HEK293 (cell line): ENCODE measurements at regions not wholly inside any gene's neighbourhood (a gene's known extent, or its start where the extent isn't known, plus 50 kb on each side); places are given as distances from the start of the nearest gene placed in this dataset.

Source experiments
- CTCF ChIA-PET: fragments of 350-600 bp; formaldehyde crosslinking; extraction: SDS; loops from one replicate; lab custom pipeline; 2021; ENCODE audit warnings: antibody characterized with exemption; lab: Yijun Ruan, JAX
- POLR2A ChIA-PET: fragments of 300-600 bp; formaldehyde crosslinking; extraction: SDS; loops from one replicate; lab custom pipeline; 2020; ENCODE audit warnings: antibody characterized with exemption, inconsistent platforms; lab: Yijun Ruan, JAX
- H3K27ac ChIP-seq: fragments of 200-500 bp; sonication (Bioruptor generic); 2 replicates; pipeline ENCODE4 v1.5.1; 2014; ENCODE audit warnings: low read depth, low read length, control low read depth, inconsistent platforms; ENCODE audit errors: extremely low read depth
- H3K36me3 ChIP-seq, 2 experiments: fragments of 200-500 bp in 1 of 2; sonication (Bioruptor generic) in 1 of 2; 1 replicate in 1 of 2; 2 replicates in 1 of 2; pipeline ENCODE4 v1.5.1; 2014 to 2017; ENCODE audit warnings: inconsistent platforms in 2 of 2, low read length in 2 of 2; ENCODE audit not compliant: control insufficient read depth in 2 of 2, insufficient read depth in 1 of 2
- H3K4me1 ChIP-seq: fragments of 200-500 bp; sonication (Bioruptor generic); 2 replicates; pipeline ENCODE4 v1.5.1; 2014; ENCODE audit warnings: mild to moderate bottlenecking, low read length, inconsistent platforms; ENCODE audit not compliant: control insufficient read depth, insufficient read depth
- H3K4me3 ChIP-seq: 2 replicates; pipeline ENCODE4 v1.5.1; 2011; ENCODE audit warnings: low read depth, mild to moderate bottlenecking, control low read depth, low read length, moderate library complexity
- H3K9me3 ChIP-seq: fragments of 200-500 bp; sonication (Bioruptor generic); 2 replicates; pipeline ENCODE4 v1.5.1; 2014; ENCODE audit warnings: low read depth, low read length, inconsistent platforms; ENCODE audit not compliant: control insufficient read depth, insufficient read depth
- EGR2 ChIP-seq: fragments of 450-650 bp; formaldehyde crosslinking; IDR thresholded peaks from 2 replicates; pipeline ENCODE4 v1.5.1; 2016; ENCODE audit warnings: low read depth, missing biosample characterization, missing genetic modification characterization
- GFI1B ChIP-seq: fragments of 450-650 bp; formaldehyde crosslinking; IDR thresholded peaks from 2 replicates; pipeline ENCODE4 v1.5.1; 2016; ENCODE audit warnings: missing biosample characterization, missing genetic modification characterization
- KLF7 ChIP-seq: fragments of 450-650 bp; formaldehyde crosslinking; IDR thresholded peaks from 2 replicates; pipeline ENCODE4 v1.5.1; 2016; ENCODE audit warnings: missing biosample characterization, missing genetic modification characterization, borderline replicate concordance
- KLF8 ChIP-seq: fragments of 450-650 bp; formaldehyde crosslinking; IDR thresholded peaks from 2 replicates; pipeline ENCODE4 v1.5.1; 2016; ENCODE audit warnings: missing biosample characterization, missing genetic modification characterization
- SCRT2 ChIP-seq: fragments of 450-650 bp; formaldehyde crosslinking; IDR thresholded peaks from 2 replicates; pipeline ENCODE4 v1.5.1; 2016; ENCODE audit warnings: missing biosample characterization, missing genetic modification characterization
- SP2 ChIP-seq: fragments of 450-650 bp; formaldehyde crosslinking; IDR thresholded peaks from 2 replicates; pipeline ENCODE4 v1.5.1; 2016; ENCODE audit warnings: missing biosample characterization, missing genetic modification characterization
- YY1 ChIP-seq: fragments of 450-650 bp; formaldehyde crosslinking; IDR thresholded peaks from 2 replicates; pipeline ENCODE4 v1.5.1; 2018; ENCODE audit warnings: missing biosample characterization, missing genetic modification characterization
- ZFP69B ChIP-seq: fragments of 450-650 bp; formaldehyde crosslinking; IDR thresholded peaks from 2 replicates; pipeline ENCODE4 v1.5.1; 2016; ENCODE audit warnings: missing biosample characterization, missing genetic modification characterization
- ZNF112 ChIP-seq: fragments of 450-650 bp; formaldehyde crosslinking; IDR thresholded peaks from 2 replicates; pipeline ENCODE4 v1.5.0; 2017; ENCODE audit warnings: missing biosample characterization, missing genetic modification characterization
- ZNF169 ChIP-seq: fragments of 450-650 bp; formaldehyde crosslinking; IDR thresholded peaks from 2 replicates; pipeline ENCODE4 v1.5.1; 2016; ENCODE audit warnings: missing biosample characterization, missing genetic modification characterization
- ZNF221 ChIP-seq: fragments of 450-650 bp; formaldehyde crosslinking; IDR thresholded peaks from 2 replicates; pipeline ENCODE4 v1.5.1; 2017; ENCODE audit warnings: missing biosample characterization, missing genetic modification characterization, borderline replicate concordance
- ZNF248 ChIP-seq: fragments of 450-650 bp; formaldehyde crosslinking; IDR thresholded peaks from 2 replicates; pipeline ENCODE4 v1.5.1; 2017; ENCODE audit warnings: missing biosample characterization, missing genetic modification characterization
- ZNF292 ChIP-seq: fragments of 450-650 bp; formaldehyde crosslinking; IDR thresholded peaks from 2 replicates; pipeline ENCODE4 v1.5.1; 2016; ENCODE audit warnings: low read depth, missing biosample characterization, missing genetic modification characterization, borderline replicate concordance
- ZNF302 ChIP-seq: fragments of 450-650 bp; formaldehyde crosslinking; IDR thresholded peaks from 2 replicates; pipeline ENCODE4 v1.5.1; 2016; ENCODE audit warnings: missing biosample characterization, missing genetic modification characterization, low read depth
- ZNF354C ChIP-seq: fragments of 450-650 bp; formaldehyde crosslinking; IDR thresholded peaks from 2 replicates; pipeline ENCODE4 v1.5.1; 2016; ENCODE audit warnings: missing biosample characterization, missing genetic modification characterization, low read depth, borderline replicate concordance
- ZNF426 ChIP-seq: fragments of 450-650 bp; formaldehyde crosslinking; IDR thresholded peaks from 2 replicates; pipeline ENCODE4 v1.5.1; 2017; ENCODE audit warnings: missing biosample characterization, missing genetic modification characterization, mild to moderate bottlenecking, inconsistent platforms, moderate library complexity
- ZNF433 ChIP-seq: fragments of 450-650 bp; formaldehyde crosslinking; IDR thresholded peaks from 2 replicates; pipeline ENCODE4 v1.5.1; 2016; ENCODE audit warnings: missing biosample characterization, missing genetic modification characterization, low read depth
- ZNF473 ChIP-seq: fragments of 450-650 bp; formaldehyde crosslinking; IDR thresholded peaks from 2 replicates; pipeline ENCODE4 v1.5.1; 2017; ENCODE audit warnings: missing biosample characterization, missing genetic modification characterization
- ZNF501 ChIP-seq: fragments of 450-650 bp; formaldehyde crosslinking; IDR thresholded peaks from 2 replicates; pipeline ENCODE4 v1.5.1; 2016; ENCODE audit warnings: missing biosample characterization, missing genetic modification characterization
- ZNF514 ChIP-seq: fragments of 450-650 bp; formaldehyde crosslinking; IDR thresholded peaks from 2 replicates; pipeline ENCODE4 v1.5.1; 2016; ENCODE audit warnings: missing biosample characterization, missing genetic modification characterization
- ZNF560 ChIP-seq: fragments of 450-650 bp; formaldehyde crosslinking; IDR thresholded peaks from 2 replicates; pipeline ENCODE4 v1.5.1; 2017; ENCODE audit warnings: missing biosample characterization, missing genetic modification characterization, borderline replicate concordance
- ZNF561 ChIP-seq: fragments of 450-650 bp; IDR thresholded peaks from 2 replicates; pipeline ENCODE4 v1.5.1; 2018; ENCODE audit warnings: missing biosample characterization, missing genetic modification characterization, borderline replicate concordance
- ZNF837 ChIP-seq: fragments of 450-650 bp; formaldehyde crosslinking; IDR thresholded peaks from 2 replicates; pipeline ENCODE4 v1.5.1; 2016; ENCODE audit warnings: missing biosample characterization, missing genetic modification characterization
- ZSCAN23 ChIP-seq: fragments of 450-650 bp; formaldehyde crosslinking; IDR thresholded peaks from 2 replicates; pipeline ENCODE4 v1.5.1; 2016; ENCODE audit warnings: missing biosample characterization, missing genetic modification characterization
- TF ChIP-seq, protein P1 (sequence below): fragments of 450-650 bp; formaldehyde crosslinking; IDR thresholded peaks from 2 replicates; pipeline ENCODE4 v1.5.1; 2016; ENCODE audit warnings: missing biosample characterization, missing genetic modification characterization
- TF ChIP-seq, protein P2 (sequence below): fragments of 450-650 bp; formaldehyde crosslinking; IDR thresholded peaks from 2 replicates; pipeline ENCODE4 v1.5.1; 2016; ENCODE audit warnings: missing biosample characterization, missing genetic modification characterization
- TF ChIP-seq, protein P3 (sequence below): fragments of 450-650 bp; formaldehyde crosslinking; IDR thresholded peaks from 2 replicates; pipeline ENCODE4 v1.5.1; 2016; ENCODE audit warnings: missing biosample characterization, missing genetic modification characterization

DNA sequence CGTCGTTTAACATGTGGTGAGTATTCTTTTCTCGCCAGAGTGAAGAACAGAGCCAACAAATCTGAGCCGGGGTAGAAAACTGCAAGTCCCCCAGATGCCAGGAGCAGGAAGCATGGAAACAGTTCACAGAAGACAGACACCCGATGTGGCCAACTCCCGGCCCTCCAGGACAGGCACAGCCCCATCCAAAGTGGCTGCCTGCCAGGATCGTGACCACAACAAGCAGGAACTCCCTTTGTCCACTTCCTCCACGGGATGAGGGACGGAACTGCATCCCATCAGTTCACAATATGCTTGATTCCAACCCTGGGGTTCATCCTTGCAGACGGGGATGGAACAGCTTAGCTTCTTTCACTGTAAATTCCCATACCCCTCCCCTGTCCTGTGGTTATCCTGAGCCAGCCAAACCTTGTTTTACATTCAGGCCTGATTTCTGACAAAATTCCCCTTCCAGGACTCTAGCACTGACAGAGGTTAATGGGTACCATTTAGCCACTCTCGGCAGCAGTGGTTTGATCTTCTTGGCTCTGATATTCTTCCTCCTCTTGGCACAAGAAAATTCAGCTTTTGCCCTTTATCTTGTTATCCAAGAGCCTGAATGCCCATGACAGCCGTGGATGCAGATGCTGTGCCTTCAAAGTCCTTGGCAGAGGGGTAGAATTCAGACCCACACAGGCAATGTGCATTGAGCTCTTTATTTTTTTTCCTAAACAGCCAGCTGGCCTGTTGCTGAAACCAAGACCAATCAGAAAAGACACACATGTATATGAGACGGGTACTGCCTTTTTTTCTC is 105.5 kb upstream of the FAM204A start (continued):
- TF ChIP-seq, protein P1, sequence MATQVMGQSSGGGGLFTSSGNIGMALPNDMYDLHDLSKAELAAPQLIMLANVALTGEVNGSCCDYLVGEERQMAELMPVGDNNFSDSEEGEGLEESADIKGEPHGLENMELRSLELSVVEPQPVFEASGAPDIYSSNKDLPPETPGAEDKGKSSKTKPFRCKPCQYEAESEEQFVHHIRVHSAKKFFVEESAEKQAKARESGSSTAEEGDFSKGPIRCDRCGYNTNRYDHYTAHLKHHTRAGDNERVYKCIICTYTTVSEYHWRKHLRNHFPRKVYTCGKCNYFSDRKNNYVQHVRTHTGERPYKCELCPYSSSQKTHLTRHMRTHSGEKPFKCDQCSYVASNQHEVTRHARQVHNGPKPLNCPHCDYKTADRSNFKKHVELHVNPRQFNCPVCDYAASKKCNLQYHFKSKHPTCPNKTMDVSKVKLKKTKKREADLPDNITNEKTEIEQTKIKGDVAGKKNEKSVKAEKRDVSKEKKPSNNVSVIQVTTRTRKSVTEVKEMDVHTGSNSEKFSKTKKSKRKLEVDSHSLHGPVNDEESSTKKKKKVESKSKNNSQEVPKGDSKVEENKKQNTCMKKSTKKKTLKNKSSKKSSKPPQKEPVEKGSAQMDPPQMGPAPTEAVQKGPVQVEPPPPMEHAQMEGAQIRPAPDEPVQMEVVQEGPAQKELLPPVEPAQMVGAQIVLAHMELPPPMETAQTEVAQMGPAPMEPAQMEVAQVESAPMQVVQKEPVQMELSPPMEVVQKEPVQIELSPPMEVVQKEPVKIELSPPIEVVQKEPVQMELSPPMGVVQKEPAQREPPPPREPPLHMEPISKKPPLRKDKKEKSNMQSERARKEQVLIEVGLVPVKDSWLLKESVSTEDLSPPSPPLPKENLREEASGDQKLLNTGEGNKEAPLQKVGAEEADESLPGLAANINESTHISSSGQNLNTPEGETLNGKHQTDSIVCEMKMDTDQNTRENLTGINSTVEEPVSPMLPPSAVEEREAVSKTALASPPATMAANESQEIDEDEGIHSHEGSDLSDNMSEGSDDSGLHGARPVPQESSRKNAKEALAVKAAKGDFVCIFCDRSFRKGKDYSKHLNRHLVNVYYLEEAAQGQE (tag by site-specific recombination): no peak
- TF ChIP-seq SP2 (tag by site-specific recombination) (no peak), ZNF426 (tag by site-specific recombination) (no peak), SCRT2 (no peak), YY1 (tag by site-specific recombination) (no peak)

DNA sequence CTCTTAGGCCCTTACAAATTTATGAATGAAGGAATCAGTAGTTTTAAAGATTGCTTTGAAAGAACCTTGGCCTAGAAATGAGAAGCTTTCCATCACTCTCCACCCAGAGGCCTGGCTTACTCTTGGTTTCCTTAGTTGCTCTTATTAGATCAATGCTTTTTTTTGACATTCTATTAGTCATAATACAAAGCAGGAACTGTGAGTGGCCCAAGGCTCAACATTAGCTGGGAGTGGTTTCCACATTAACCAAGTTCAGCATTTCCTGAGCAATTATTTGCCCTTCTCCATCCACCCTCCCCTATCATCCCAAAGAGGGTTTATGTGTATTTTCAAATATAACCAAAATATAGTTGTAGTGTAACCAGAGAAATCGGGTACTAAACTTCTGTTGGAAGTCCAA is 103.4 kb upstream of the FAM204A start:
- POLR2A ChIA-PET: no interaction called here
- TF ChIP-seq ZNF501 (tag by site-specific recombination) (no peak), ZNF426 (tag by site-specific recombination) (no peak), ZNF302 (tag by site-specific recombination) (no peak), ZNF560 (tag by site-specific recombination) (no peak), ZNF248 (tag by site-specific recombination) (no peak), ZNF561 (no peak), ZNF169 (no peak), ZNF292 (tag by site-specific recombination) (no peak), ZNF473 (tag by site-specific recombination) (no peak), EGR2 (tag by site-specific recombination) (no peak), GFI1B (tag by site-specific recombination) (no peak), ZSCAN23 (tag by site-specific recombination) (no peak), ZFP69B (no peak), ZNF221 (no peak), KLF7 (tag by site-specific recombination) (no peak), ZNF837 (no peak), KLF8 (tag by site-specific recombination) (no peak)
- H3K4me3 ChIP-seq: no peak overlapping the region
- no peak overlapping the region for H3K27ac ChIP-seq
- no peaks in the 10 kb centered on the region for H3K36me3 ChIP-seq
- CTCF ChIA-PET: interaction anchor here (6.5 kb wide), 1 partner anchor 13 kb away, joined by 47 read pairs; no protein-coding TSS in a partner anchor
- no peaks in the 10 kb centered on the region for H3K9me3 ChIP-seq
- no peaks in the 10 kb centered on the region for H3K4me1 ChIP-seq

DNA sequence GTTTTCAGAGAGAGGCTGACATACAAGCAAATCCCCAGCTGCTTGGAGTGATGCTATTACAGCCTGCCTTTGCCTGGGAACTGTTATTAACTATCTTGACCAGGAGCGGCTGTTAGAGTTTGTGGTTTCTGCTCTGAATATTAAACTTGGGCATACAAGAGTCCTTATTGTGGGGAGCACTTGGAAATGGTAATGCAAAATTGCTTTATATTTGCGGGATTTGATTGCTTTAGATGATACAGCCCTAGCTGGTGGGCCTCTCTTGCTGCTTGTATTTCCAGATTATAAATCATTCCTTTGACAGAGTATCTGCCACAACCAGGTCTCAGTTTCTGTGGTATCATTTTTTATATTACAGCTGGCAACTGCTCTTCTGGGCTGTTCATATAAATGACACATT is 101.9 kb upstream of the FAM204A start:
- no peak overlapping the region for H3K27ac ChIP-seq
- no peak overlapping the region for H3K4me3 ChIP-seq
- H3K36me3 ChIP-seq: no peaks in the 10 kb centered on the region
- ChIA-PET CTCF (interaction anchor here (0.5 kb wide), 1 partner anchor 456 kb away, joined by 3 read pairs; no protein-coding TSS in a partner anchor), POLR2A (no interaction called here)
- no peaks in the 10 kb centered on the region for H3K4me1 ChIP-seq
- H3K9me3 ChIP-seq: no peaks in the 10 kb centered on the region
- no peak for TF ChIP-seq ZNF354C (tag by site-specific recombination)
- no peak for TF ChIP-seq ZNF433 (tag by site-specific recombination)
- TF ChIP-seq, protein P2, sequence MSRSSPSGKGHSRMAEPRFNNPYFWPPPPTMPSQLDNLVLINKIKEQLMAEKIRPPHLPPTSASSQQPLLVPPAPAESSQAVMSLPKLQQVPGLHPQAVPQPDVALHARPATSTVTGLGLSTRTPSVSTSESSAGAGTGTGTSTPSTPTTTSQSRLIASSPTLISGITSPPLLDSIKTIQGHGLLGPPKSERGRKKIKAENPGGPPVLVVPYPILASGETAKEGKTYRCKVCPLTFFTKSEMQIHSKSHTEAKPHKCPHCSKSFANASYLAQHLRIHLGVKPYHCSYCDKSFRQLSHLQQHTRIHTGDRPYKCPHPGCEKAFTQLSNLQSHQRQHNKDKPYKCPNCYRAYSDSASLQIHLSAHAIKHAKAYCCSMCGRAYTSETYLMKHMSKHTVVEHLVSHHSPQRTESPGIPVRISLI (tag by site-specific recombination): no peak
- TF ChIP-seq ZNF514 (tag by site-specific recombination): no peak
- TF ChIP-seq, protein P3, sequence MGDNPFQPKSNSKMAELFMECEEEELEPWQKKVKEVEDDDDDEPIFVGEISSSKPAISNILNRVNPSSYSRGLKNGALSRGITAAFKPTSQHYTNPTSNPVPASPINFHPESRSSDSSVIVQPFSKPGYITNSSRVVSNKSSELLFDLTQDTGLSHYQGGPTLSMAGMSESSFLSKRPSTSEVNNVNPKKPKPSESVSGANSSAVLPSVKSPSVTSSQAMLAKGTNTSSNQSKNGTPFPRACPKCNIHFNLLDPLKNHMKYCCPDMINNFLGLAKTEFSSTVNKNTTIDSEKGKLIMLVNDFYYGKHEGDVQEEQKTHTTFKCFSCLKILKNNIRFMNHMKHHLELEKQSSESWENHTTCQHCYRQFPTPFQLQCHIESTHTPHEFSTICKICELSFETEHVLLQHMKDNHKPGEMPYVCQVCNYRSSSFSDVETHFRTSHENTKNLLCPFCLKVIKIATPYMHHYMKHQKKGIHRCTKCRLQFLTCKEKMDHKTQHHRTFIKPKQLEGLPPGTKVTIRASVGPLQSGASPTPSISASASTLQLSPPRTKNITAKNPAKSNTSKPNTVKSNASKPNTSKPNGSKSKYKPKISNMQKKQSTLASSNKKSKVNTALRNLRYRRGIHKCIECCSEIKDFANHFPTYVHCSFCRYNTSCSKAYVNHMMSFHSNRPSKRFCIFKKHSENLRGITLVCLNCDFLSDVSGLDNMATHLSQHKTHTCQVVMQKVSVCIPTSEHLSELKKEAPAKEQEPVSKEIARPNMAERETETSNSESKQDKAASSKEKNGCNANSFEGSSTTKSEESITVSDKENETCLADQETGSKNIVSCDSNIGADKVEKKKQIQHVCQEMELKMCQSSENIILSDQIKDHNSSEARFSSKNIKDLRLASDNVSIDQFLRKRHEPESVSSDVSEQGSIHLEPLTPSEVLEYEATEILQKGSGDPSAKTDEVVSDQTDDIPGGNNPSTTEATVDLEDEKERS: no peak
- TF ChIP-seq ZNF112 (tag by site-specific recombination): no peak
